ENCODE measurements at regions not wholly inside any gene's neighbourhood (a gene's known extent, or its start where the extent isn't known, plus 50 kb on each side); places are given as distances from the start of the nearest gene placed in this dataset.

DNA sequence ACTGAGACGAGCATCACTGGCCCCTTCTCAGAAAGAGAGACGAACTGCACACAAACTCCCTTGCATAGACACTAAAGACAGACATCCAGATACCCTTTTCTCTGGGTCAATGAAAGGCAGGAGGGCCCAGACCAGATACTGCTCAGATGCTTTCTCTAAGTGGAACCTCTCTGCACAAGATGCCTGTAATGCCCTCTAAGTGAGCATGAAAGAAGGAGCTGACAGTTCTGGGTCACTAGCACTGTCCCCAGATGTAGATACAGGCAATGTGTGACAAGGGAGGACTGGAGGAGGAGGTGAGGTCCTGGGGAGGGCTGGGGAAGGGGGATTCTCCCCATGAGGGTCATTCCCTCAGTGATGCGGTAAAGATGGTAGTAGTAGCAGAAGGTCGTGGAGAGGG is 501.0 kb upstream of the CDH11 start:
- Histone ChIP-seq H3K36me3 (ENCODE audit: control insufficient read depth, low read length) (no peaks in the 10 kb centered on the region), H3K9me2 (replicated peaks; ENCODE audit: control insufficient read depth, low read length) (no peaks in the 10 kb centered on the region), H3K4me3 (ENCODE audit: low read length) (no peak overlapping the region), H3K27ac (ENCODE audit: low read depth, low read length) (no peak overlapping the region), H3K9me3 (ENCODE audit: control insufficient read depth, insufficient read depth, low read length) (no peaks in the 10 kb centered on the region; the same call in 1 of the 2 replicates), H3K4me2 (ENCODE audit: low read length) (no peak overlapping the region), H3F3A (ENCODE audit: control insufficient read depth, insufficient read depth) (no peaks in the 10 kb centered on the region), H3K27me3 (ENCODE audit: control insufficient read depth, low read length) (no peaks in the 10 kb centered on the region), H3K4me1 (ENCODE audit: control insufficient read depth, low read length) (no peaks in the 10 kb centered on the region), H4K20me1 (ENCODE audit: control insufficient read depth, insufficient read depth, low read depth, low read length) (no peaks in the 10 kb centered on the region), H3K79me2 (ENCODE audit: control insufficient read depth, low read length) (no peaks in the 10 kb centered on the region)
- no peak for TF ChIP-seq EZH2phosphoT487 (IDR thresholded peaks at IDR 0.05; ENCODE audit: borderline replicate concordance, low read length)
- TF ChIP-seq, protein P1, sequence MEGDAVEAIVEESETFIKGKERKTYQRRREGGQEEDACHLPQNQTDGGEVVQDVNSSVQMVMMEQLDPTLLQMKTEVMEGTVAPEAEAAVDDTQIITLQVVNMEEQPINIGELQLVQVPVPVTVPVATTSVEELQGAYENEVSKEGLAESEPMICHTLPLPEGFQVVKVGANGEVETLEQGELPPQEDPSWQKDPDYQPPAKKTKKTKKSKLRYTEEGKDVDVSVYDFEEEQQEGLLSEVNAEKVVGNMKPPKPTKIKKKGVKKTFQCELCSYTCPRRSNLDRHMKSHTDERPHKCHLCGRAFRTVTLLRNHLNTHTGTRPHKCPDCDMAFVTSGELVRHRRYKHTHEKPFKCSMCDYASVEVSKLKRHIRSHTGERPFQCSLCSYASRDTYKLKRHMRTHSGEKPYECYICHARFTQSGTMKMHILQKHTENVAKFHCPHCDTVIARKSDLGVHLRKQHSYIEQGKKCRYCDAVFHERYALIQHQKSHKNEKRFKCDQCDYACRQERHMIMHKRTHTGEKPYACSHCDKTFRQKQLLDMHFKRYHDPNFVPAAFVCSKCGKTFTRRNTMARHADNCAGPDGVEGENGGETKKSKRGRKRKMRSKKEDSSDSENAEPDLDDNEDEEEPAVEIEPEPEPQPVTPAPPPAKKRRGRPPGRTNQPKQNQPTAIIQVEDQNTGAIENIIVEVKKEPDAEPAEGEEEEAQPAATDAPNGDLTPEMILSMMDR (IDR thresholded peaks at IDR 0.05; ENCODE audit: low read depth, low read length, poor library complexity, severe bottlenecking), result no peak

DNA sequence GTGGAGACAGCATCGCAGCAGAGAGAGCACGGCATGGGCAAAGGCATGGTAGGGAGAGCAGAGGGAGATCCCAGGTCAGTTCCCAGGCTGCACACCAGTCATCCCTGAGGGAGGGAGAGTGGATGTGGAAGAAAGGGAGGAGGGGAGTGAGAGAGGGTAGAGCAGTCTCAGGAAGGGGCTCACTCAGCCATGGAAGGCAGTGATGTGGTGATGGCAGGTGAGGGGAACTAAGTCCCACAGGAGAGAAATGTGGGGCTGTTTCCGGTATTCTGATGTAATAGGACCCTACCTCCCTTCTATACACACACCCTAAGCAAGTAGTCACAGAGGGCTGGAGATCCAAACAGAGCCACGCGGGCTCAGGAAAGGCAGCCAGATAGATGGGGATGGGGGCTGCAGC is 500.3 kb upstream of the CDH11 start:
- Histone ChIP-seq H3K27me3 (ENCODE audit: control insufficient read depth, low read length) (no peaks in the 10 kb centered on the region), H3K9me2 (replicated peaks; ENCODE audit: control insufficient read depth, low read length) (no peaks in the 10 kb centered on the region), H3K4me3 (ENCODE audit: low read length) (no peak overlapping the region), H4K20me1 (ENCODE audit: control insufficient read depth, insufficient read depth, low read depth, low read length) (no peaks in the 10 kb centered on the region), H3K27ac (ENCODE audit: low read depth, low read length) (no peak overlapping the region), H3K4me2 (ENCODE audit: low read length) (no peak overlapping the region), H3K36me3 (ENCODE audit: control insufficient read depth, low read length) (no peaks in the 10 kb centered on the region), H3K79me2 (ENCODE audit: control insufficient read depth, low read length) (no peaks in the 10 kb centered on the region), H3F3A (ENCODE audit: control insufficient read depth, insufficient read depth) (no peaks in the 10 kb centered on the region), H3K4me1 (ENCODE audit: control insufficient read depth, low read length) (no peaks in the 10 kb centered on the region), H3K9me3 (ENCODE audit: control insufficient read depth, insufficient read depth, low read length) (no peaks in the 10 kb centered on the region; the same call in 1 of the 2 replicates)
- no peak for TF ChIP-seq EZH2phosphoT487 (IDR thresholded peaks at IDR 0.05; ENCODE audit: borderline replicate concordance, low read length)

DNA sequence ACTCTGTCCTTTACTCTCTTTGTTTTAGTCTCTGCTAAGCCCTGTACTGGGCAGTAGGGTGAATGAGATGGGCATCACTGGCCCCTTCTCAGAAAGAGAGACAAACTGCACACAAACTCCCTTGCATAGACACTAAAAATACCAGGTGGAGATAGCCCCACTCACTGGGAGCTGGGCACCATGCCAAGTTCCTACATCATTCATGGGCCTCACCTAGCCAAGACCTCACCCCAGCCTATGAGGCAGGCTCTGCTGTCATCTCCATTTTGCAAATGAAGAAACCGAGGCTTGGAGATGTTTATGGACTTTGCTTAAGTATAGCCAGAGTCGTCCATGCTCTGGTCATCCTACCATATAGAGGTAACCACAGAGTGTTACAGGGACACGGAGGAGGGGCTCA is 499.8 kb upstream of the CDH11 start:
- no peaks in the 10 kb centered on the region for H4K20me1 ChIP-seq (ENCODE audit: control insufficient read depth, insufficient read depth, low read depth, low read length)
- H3K27ac ChIP-seq (ENCODE audit: low read depth, low read length), result no peak overlapping the region
- H3K36me3 ChIP-seq (ENCODE audit: control insufficient read depth, low read length), result no peaks in the 10 kb centered on the region
- H3K9me2 ChIP-seq (replicated peaks; ENCODE audit: control insufficient read depth, low read length), result no peaks in the 10 kb centered on the region
- H3K79me2 ChIP-seq (ENCODE audit: control insufficient read depth, low read length), result no peaks in the 10 kb centered on the region
- H3F3A ChIP-seq (ENCODE audit: control insufficient read depth, insufficient read depth), result no peaks in the 10 kb centered on the region
- no peak overlapping the region for H3K4me3 ChIP-seq (ENCODE audit: low read length)
- H3K4me1 ChIP-seq (ENCODE audit: control insufficient read depth, low read length), result no peaks in the 10 kb centered on the region
- no peaks in the 10 kb centered on the region; the same call in 1 of the 2 replicates for H3K9me3 ChIP-seq (ENCODE audit: control insufficient read depth, insufficient read depth, low read length)
- no peak overlapping the region for H3K4me2 ChIP-seq (ENCODE audit: low read length)
- TF ChIP-seq EZH2phosphoT487 (IDR thresholded peaks at IDR 0.05; ENCODE audit: borderline replicate concordance, low read length), result no peak
- TF ChIP-seq, protein P1 (IDR thresholded peaks at IDR 0.05; ENCODE audit: low read depth, low read length, poor library complexity, severe bottlenecking), result no peak
- no peaks in the 10 kb centered on the region for H3K27me3 ChIP-seq (ENCODE audit: control insufficient read depth, low read length)

DNA sequence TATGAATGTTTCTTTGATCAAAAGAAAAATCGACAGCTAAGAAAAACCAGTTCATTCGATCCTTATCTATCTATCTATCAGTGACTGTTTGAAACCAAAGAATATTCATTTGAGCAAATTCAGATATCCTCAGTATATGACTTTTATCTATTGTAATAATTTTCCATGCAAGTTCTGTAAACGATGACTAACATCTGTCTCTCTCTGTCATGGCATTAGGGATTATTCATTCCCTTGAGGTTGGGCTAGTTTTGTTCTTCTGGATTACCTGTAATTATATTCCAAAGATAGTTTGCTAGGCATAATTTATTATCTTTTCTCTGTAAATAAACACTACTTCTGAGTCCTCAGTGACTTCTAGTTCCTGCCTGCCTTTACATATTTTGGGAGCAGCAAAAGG is 497.7 kb upstream of the CDH11 start:
- no peak overlapping the region for H3K27ac ChIP-seq (ENCODE audit: low read depth, low read length)

More for the DNA sequence above, 497.7 kb upstream of the CDH11 start:
- no peak overlapping the region for H3K4me3 ChIP-seq (ENCODE audit: low read length)
- H3K9me3 ChIP-seq (ENCODE audit: control insufficient read depth, insufficient read depth, low read length), result no peaks in the 10 kb centered on the region; the same call in 1 of the 2 replicates
- H3K4me1 ChIP-seq (ENCODE audit: control insufficient read depth, low read length), result no peaks in the 10 kb centered on the region
- H3K4me2 ChIP-seq (ENCODE audit: low read length), result no peak overlapping the region
- H3K27me3 ChIP-seq (ENCODE audit: control insufficient read depth, low read length), result no peaks in the 10 kb centered on the region
- no peaks in the 10 kb centered on the region for H4K20me1 ChIP-seq (ENCODE audit: control insufficient read depth, insufficient read depth, low read depth, low read length)
- no peaks in the 10 kb centered on the region for H3K79me2 ChIP-seq (ENCODE audit: control insufficient read depth, low read length)
- H3K36me3 ChIP-seq (ENCODE audit: control insufficient read depth, low read length), result no peaks in the 10 kb centered on the region
- TF ChIP-seq, protein P1 (IDR thresholded peaks at IDR 0.05; ENCODE audit: low read depth, low read length, poor library complexity, severe bottlenecking), result no peak
- TF ChIP-seq EZH2phosphoT487 (IDR thresholded peaks at IDR 0.05; ENCODE audit: borderline replicate concordance, low read length), result no peak
- no peaks in the 10 kb centered on the region for H3K9me2 ChIP-seq (replicated peaks; ENCODE audit: control insufficient read depth, low read length)
- H3F3A ChIP-seq (ENCODE audit: control insufficient read depth, insufficient read depth), result no peaks in the 10 kb centered on the region

All from DOHH2 (cell line).